Esophagus muscularis mucosa (tissue), 4 donors: ENCODE measurements at regions not wholly inside any gene's neighbourhood (a gene's known extent, or its start where the extent isn't known, plus 50 kb on each side); places are given as distances from the start of the nearest gene placed in this dataset.

ENCODE experiments used
- DNase-seq: peaks from one replicate; pipeline ENCODE4 v3.0.0-alpha.2; 2017; ENCODE audit errors: extremely low spot score
- H3K27ac ChIP-seq, 4 donors: fragments of 200-600 bp; sonication (generic); replicated peaks in 1 of 4; 1 replicate in 3 of 4; 2 replicates in 1 of 4; pipeline ENCODE4 v1.5.1; 2016 to 2019; ENCODE audit warnings: mild to moderate bottlenecking in 1 of 4
- H3K27me3 ChIP-seq, 4 donors: fragments of 200-600 bp; sonication (generic); one replicate each; pipeline versions ENCODE4 v1.5.1 to v1.6.0; 2016 to 2019
- H3K36me3 ChIP-seq, 4 donors: fragments of 200-600 bp; sonication (generic); one replicate each; pipeline ENCODE4 v1.5.1; 2016 to 2019
- H3K4me1 ChIP-seq, 4 donors: fragments of 200-600 bp; sonication (generic); one replicate each; pipeline ENCODE4 v1.5.1; 2016 to 2019
- H3K4me3 ChIP-seq, 4 donors: fragments of 200-600 bp; sonication (generic); 1 replicate in 2 of 4; 2 replicates in 2 of 4; pipeline ENCODE4 v1.5.1; 2016 to 2019; ENCODE audit warnings: mild to moderate bottlenecking in 4 of 4, moderate library complexity in 1 of 4
- H3K9me3 ChIP-seq, 4 donors: fragments of 200-600 bp; sonication (generic); 1 replicate in 3 of 4; 2 replicates in 1 of 4; pipeline ENCODE4 v1.5.1; 2016 to 2019
- CTCF ChIP-seq, 3 experiments: fragments of 200-600 bp in 2 of 3; fragments of 450-650 bp in 1 of 3; sonication (generic) in 2 of 3; IDR thresholded peaks; one replicate each; pipeline ENCODE4 v1.5.1; 2017 to 2019; ENCODE audit warnings: antibody characterized with exemption in 3 of 3, mild to moderate bottlenecking in 2 of 3, moderate library complexity in 1 of 3
- EP300 ChIP-seq: sonication (generic); formaldehyde crosslinking; IDR thresholded peaks from one replicate; pipeline ENCODE4 v1.6.1; 2017; ENCODE audit warnings: antibody characterized with exemption
- POLR2A ChIP-seq: fragments of 450-650 bp; IDR thresholded peaks from one replicate; pipeline ENCODE4 v1.6.1; 2017; ENCODE audit warnings: antibody characterized with exemption, moderate library complexity, mild to moderate bottlenecking, low read depth
- POLR2AphosphoS5 ChIP-seq, 2 donors: sonication (generic); formaldehyde crosslinking; IDR thresholded peaks; one replicate each; pipeline ENCODE4 v1.6.1; 2017; ENCODE audit warnings: antibody characterized with exemption in 2 of 2
- WGBS: methylation state at CpG from one replicate; pipeline ENCODE4 v1.1.5; 2018; 5-methylcytosine and 5-hydroxymethylcytosine counted together
- intact Hi-C: fragments of 100-400 bp; cut with DNase I; formaldehyde crosslinking; loops from one replicate; pipeline ENCODE4 v1.15.1; 2023

GRCh38 chr20:21982559-21982958 is 277.1 kb downstream of the PAX1 start:
- TF ChIP-seq EP300 (no peak), POLR2A (no peak), POLR2AphosphoS5 (IDR thresholded peaks at IDR 0.05) (no peak), CTCF (IDR thresholded peaks at IDR 0.05) (no peak)
- Histone ChIP-seq H3K36me3 (no peaks in the 10 kb centered on the region), H3K9me3 (no peaks in the 10 kb centered on the region), H3K27ac (no peak overlapping the region), H3K27me3 (no peaks in the 10 kb centered on the region), H3K4me1 (no peaks in the 10 kb centered on the region), H3K4me3 (no peak overlapping the region)
- no peak for DNase-seq
- intact Hi-C loops = no loop called here
- 74% methylated on average over 3 of the region's 3 CpGs for WGBS

GRCh38 chr20:21981597-21982344 is 276.3 kb downstream of the PAX1 start:
- Histone ChIP-seq H3K36me3 (no peaks in the 10 kb centered on the region), H3K27me3 (no peaks in the 10 kb centered on the region), H3K27ac (no peak overlapping the region), H3K9me3 (no peaks in the 10 kb centered on the region), H3K4me1 (no peaks in the 10 kb centered on the region), H3K4me3 (no peak overlapping the region)
- TF ChIP-seq POLR2A (no peak), EP300 (no peak), CTCF (IDR thresholded peaks at IDR 0.05) (no peak), POLR2AphosphoS5 (IDR thresholded peaks at IDR 0.05) (no peak)
- no peak for DNase-seq
- intact Hi-C loops = no loop called here
- WGBS = 61% methylated on average over 6 of the region's 6 CpGs

- intact Hi-C loops = no loop called here
- WGBS = 55% methylated on average over 3 of the region's 3 CpGs
- no peaks in the 10 kb centered on the region for H3K4me1 ChIP-seq
- H3K9me3 ChIP-seq = no peaks in the 10 kb centered on the region
- H3K27me3 ChIP-seq = no peaks in the 10 kb centered on the region
- no peak overlapping the region for H3K27ac ChIP-seq
- no peak for DNase-seq
- H3K36me3 ChIP-seq = no peaks in the 10 kb centered on the region
- TF ChIP-seq POLR2A = no peak
- TF ChIP-seq EP300 = no peak
- TF ChIP-seq POLR2AphosphoS5 (IDR thresholded peaks at IDR 0.05) = no peak
- no peak for TF ChIP-seq CTCF (IDR thresholded peaks at IDR 0.05)
- H3K4me3 ChIP-seq = no peak overlapping the region
Measured at GRCh38 chr20:21981179-21981578, 275.7 kb downstream of the PAX1 start.

GRCh38 chr20:21971436-21971835 is 266.0 kb downstream of the PAX1 start:
- Histone ChIP-seq H3K27me3 (no peaks in the 10 kb centered on the region), H3K9me3 (peaks cover 0 to 7% (median 2%) of the 10 kb centered on the region in 4 donors), H3K4me3 (no peak overlapping the region), H3K4me1 (no peaks in the 10 kb centered on the region), H3K27ac (no peak overlapping the region), H3K36me3 (no peaks in the 10 kb centered on the region)
- intact Hi-C loops = no loop called here
- no peak for DNase-seq
- TF ChIP-seq POLR2AphosphoS5 (IDR thresholded peaks at IDR 0.05) (no peak), POLR2A (no peak), CTCF (IDR thresholded peaks at IDR 0.05) (no peak), EP300 (no peak)
- WGBS = 75% methylated on average over 2 of the region's 2 CpGs

GRCh38 chr20:21968486-21968885 is 263.0 kb downstream of the PAX1 start:
- H3K36me3 ChIP-seq = no peaks in the 10 kb centered on the region
- TF ChIP-seq POLR2AphosphoS5 (IDR thresholded peaks at IDR 0.05) (no peak), POLR2A (no peak), EP300 (no peak), CTCF (IDR thresholded peaks at IDR 0.05) (no peak)
- no peak overlapping the region for H3K4me3 ChIP-seq
- no peak for DNase-seq
- H3K4me1 ChIP-seq = no peaks in the 10 kb centered on the region
- intact Hi-C loops = no loop called here
- H3K9me3 ChIP-seq = no peaks in the 10 kb centered on the region
- no peak overlapping the region for H3K27ac ChIP-seq
- H3K27me3 ChIP-seq = no peaks in the 10 kb centered on the region
